ENCODE measurements at regions not wholly inside any gene's neighbourhood (a gene's known extent, or its start where the extent isn't known, plus 50 kb on each side); places are given as distances from the start of the nearest gene placed in this dataset.

GRCh38 chr16:79873825-79874224, 273.3 kb upstream of the MAF start:
- TF ChIP-seq POLR2A (IDR thresholded peaks at IDR 0.05) (no peak), EP300 (IDR thresholded peaks at IDR 0.05) (no peak), POLR2AphosphoS5 (IDR thresholded peaks at IDR 0.05) (no peak)
- TF ChIP-seq, protein P1, sequence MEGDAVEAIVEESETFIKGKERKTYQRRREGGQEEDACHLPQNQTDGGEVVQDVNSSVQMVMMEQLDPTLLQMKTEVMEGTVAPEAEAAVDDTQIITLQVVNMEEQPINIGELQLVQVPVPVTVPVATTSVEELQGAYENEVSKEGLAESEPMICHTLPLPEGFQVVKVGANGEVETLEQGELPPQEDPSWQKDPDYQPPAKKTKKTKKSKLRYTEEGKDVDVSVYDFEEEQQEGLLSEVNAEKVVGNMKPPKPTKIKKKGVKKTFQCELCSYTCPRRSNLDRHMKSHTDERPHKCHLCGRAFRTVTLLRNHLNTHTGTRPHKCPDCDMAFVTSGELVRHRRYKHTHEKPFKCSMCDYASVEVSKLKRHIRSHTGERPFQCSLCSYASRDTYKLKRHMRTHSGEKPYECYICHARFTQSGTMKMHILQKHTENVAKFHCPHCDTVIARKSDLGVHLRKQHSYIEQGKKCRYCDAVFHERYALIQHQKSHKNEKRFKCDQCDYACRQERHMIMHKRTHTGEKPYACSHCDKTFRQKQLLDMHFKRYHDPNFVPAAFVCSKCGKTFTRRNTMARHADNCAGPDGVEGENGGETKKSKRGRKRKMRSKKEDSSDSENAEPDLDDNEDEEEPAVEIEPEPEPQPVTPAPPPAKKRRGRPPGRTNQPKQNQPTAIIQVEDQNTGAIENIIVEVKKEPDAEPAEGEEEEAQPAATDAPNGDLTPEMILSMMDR (IDR thresholded peaks at IDR 0.05) = no peak
